ENCODE measurements at regions not wholly inside any gene's neighbourhood (a gene's known extent, or its start where the extent isn't known, plus 50 kb on each side); places are given as distances from the start of the nearest gene placed in this dataset.

GRCh38 chr19:7419777-7420439 lies 68.9 kb downstream of the PEX11G start:
- Mint-ChIP-seq H3K27ac (no peak overlapping the region), H3K9me3 (no peaks in the 10 kb centered on the region), H3K36me3 (peaks cover 9% of the 10 kb centered on the region), H3K4me3 (no peak overlapping the region), H3K27me3 (no peaks in the 10 kb centered on the region), H3K4me1 (ENCODE audit: unreplicated experiment) (peaks cover 26% of the 10 kb centered on the region)
- no peak for DNase-seq (ENCODE audit: extremely low spot score, unreplicated experiment)
- TF ChIP-seq CTCF (conservative IDR thresholded peaks at IDR 0.05) = no peak

- peak overlapping the region; percentile 95 for H3K27ac Mint-ChIP-seq
- H3K9me3 Mint-ChIP-seq = no peaks in the 10 kb centered on the region
- peaks cover 9% of the 10 kb centered on the region for H3K36me3 Mint-ChIP-seq
- peak overlapping the region; percentile 67 for H3K4me3 Mint-ChIP-seq
- TF ChIP-seq CTCF (conservative IDR thresholded peaks at IDR 0.05) = no peak
- no peaks in the 10 kb centered on the region for H3K27me3 Mint-ChIP-seq
- no peak for DNase-seq (ENCODE audit: extremely low spot score, unreplicated experiment)
- peaks cover 16% of the 10 kb centered on the region for H3K4me1 Mint-ChIP-seq (ENCODE audit: unreplicated experiment)
Measured at GRCh38 chr19:7421941-7422744, 66.7 kb downstream of the PEX11G start.

Data from type B pancreatic cell (in vitro differentiated cells).